Posterior cingulate gyrus (tissue), 11 donors: ENCODE measurements at regions not wholly inside any gene's neighbourhood (a gene's known extent, or its start where the extent isn't known, plus 50 kb on each side); places are given as distances from the start of the nearest gene placed in this dataset.

Experiments used
- DNase-seq, 10 donors: peaks; one replicate each; pipeline versions ENCODE4 v3.0.0 to v3.0.0-alpha.2; 2020 to 2021; ENCODE audit warnings: mixed read lengths in 3 of 10
- intact Hi-C: fragments of 100-400 bp; cut with DNase I; formaldehyde crosslinking; loops from one replicate; pipeline ENCODE4 v1.15.1; 2023

DNA sequence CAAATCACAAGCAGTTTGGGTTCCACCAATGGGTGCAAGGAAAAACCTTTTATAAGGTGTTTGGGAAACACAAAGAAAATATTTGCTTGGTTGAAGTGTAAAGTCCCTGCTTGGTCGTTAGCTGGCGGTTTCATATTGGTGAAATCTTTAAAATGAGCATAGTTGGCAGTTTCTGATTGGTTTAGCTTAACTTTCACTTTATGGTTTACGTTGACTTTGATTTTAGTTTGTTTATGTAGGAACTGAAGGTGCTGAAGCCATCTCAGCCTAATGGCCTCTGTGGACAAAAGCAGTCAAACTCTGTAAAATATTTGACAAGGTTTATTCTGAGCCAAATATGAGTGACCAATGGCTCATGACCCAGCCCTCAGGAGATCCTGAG, 76.6 kb upstream of the PPM1J start:
- DNase-seq = no peak

DNA sequence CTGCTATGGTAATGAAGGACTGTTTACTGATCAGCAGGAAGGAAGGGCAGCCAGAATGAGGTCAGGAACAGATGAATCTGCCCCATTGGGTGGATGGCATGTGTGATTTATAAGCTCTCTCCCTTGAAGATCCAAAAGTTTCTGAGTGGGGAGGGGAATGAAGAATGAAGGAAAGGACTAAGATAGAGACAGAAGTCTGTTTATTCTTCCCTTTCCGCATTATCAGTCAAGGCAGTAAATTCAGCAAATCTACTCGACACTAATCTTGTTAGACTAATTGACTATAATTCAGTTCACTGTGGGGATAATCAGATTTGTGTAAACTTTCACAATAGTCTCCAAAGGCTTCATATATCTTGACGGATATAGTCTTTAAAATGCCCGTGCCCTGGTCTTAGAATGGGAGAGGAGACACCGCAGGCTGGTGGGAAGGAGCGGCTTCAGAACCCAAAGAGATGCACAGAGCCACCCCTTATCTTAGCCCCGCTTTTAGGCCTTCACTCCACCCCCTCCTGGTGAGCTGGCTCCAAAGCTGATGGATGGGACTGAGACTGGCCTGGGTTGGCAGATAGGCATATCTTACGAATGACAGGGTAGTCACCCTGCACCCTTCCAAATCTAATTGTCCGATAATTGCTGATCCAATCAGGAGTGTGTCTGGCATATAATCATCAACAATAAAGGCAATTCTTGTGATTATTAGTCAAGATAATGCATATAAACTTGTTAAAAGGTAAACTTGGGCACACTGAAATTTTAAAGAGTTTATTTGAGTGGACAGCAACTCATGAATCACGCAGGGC, 76.0 kb upstream of the PPM1J start:
- intact Hi-C loops = no loop called here
- DNase-seq = no peak

More for the DNA sequence above, 76.6 kb upstream of the PPM1J start:
- intact Hi-C loops = no loop called here

DNA sequence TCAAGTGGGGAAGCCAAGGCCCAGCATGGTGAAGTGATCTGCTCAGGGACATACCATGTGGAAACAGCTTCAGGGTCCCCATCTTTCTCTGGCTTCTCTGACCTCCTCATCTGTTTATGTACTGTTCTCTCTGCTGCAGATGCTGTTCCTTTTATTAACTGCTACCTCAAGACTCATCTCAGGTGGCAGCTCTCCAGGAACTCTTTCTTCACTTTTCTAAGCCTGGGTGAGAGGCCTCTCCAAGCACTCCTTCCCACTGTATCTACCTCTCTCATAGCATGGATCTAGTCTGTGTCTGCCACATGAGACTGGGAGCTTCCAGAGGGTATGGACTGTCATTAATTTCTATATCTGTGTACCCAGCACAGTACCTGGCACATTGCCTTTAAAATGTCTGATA, 73.4 kb upstream of the PPM1J start:
- DNase-seq = no peak
- intact Hi-C loops = loop anchor here (5.0 kb wide), 1 partner anchor 46 kb away; no protein-coding TSS in a partner anchor

DNA sequence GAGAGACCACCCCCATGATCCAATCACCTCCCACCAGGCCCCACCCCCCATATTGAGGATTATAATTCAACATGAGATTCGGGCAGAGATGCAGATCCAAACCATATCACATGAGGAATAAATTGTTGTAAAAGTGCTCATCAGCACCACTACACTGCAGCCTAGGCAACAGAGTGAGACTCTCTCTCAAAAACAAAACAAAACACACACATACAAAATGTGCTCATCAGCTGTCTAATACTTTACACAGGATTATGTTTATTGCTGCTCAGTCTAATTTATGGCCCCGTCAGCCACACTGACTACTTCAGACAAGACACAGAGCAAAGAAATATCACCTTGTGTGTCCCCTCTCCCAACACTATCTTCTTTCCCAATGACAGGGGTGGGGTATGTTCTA, 72.9 kb upstream of the PPM1J start:
- intact Hi-C loops = loop anchor here (5.0 kb wide), 1 partner anchor 46 kb away; no protein-coding TSS in a partner anchor
- DNase-seq = no peak

DNA sequence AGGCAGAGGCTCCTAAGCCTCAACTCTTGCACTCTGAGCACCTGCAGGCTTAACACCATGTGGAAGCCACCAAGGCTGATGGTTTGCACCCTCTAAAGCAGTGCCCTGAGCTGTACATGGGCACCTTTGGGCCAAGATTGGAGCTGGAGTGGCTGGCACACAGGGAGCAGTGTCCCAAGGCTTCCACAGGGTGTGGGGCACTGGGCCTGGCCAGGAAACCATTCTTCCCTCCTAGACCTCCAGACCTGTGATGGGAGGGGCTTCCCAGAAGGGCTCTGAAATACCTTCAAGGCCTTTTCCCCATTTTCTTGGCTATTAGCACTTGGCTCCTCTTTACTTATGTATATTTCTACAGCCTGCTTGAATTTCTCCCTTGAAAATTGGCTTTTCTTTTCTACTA, 67.9 kb upstream of the PPM1J start:
- DNase-seq = no peak
- intact Hi-C loops = no loop called here

DNA sequence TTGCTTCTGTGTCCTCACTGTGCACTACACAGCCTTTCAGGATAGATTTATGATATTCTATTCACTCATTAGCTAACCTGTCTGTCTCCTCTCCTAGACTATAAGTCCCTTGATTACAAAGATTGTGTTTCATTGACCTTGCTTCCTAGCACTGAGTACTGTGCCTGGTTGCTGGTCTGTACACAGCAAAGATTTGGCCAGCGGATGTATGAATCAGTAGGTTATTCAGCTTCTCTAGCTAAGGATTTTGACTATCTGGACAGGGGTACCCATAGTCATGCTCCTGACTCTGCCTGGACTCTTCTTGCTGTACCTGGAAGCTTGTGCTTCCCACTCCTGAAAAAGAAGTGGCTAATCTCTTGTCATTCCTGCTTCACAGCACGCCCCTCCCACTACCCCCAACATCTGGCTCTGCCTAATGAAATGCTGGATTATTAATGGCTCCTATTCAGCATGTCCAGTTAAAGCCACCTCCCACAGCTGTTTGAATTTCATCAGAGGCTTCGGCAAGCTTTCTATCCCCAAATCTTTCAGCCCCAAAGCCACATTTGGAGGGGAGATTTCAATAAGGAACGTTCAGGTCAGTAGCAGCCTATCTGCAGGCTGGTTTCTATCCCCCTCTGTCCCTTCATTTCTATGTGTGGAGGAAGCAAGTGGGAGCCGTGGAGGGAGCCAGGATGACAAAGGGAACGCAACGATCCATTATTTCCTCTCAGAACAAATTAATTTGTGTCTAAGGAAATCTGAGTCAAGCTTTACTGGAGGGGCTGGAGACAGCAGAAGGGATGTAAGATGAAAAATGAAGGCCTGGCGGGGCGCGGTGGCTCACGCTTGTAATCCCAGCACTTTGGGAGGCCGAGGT, 64.8 kb upstream of the PPM1J start:
- intact Hi-C loops = no loop called here
- no peak for DNase-seq

DNA sequence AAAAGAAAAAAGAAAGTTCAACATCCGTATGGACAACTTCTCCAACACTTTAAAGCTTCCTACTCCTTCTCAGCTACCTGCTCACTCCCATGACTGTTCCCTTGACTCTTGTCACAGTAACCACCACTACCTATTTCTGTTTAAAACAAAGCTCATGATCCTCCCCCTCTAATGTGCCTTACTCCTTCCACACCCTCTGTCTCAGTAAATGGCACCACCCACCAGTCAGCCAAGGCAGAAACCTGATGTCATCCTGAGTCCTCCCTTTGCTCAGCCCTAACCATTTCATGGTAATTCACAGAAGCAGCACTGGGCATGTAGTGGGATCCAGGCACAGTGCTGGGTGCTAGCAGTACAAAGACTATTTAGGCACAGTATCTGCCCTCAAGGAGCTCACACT, 63.0 kb upstream of the PPM1J start:
- intact Hi-C loops = no loop called here
- DNase-seq = no peak

DNA sequence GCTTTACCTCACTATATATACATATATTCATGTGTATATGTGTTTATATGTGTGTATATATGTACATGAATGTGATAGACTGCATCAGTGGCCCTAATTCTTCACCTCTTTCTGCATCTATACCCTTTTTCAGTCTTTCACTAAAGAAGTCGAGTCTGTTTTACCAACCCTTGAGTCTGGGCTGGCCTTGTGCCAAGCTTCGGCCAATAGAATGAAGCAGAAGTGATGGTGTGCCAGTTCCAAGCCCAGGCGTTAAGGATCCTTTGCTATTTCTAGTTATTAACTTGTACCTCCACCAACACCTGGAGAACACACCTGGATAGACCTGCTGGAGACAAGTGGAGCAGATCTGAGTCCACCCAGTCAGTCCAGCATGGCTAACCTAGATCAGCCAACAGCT, 61.6 kb upstream of the PPM1J start:
- intact Hi-C loops = no loop called here
- no peak for DNase-seq

DNA sequence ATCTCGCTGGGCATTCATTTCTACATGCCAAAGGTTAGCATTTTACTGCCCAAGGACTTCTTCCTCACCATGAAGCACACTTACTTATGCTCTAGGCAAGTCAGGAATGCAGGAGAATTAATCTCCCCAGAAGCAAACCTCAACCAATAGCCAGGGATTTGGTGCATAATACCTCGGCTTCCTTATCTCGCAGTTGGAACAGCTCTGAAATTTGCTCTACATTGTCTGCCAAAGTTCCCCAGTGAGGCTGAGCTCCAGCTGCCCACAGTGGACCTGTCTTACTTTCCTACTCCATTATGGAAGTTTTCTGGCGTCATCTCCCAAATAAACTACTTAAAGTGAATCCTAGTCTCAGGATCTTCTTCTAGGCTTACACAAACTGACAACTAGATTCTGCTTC, 57.6 kb upstream of the PPM1J start:
- DNase-seq = no peak
- intact Hi-C loops = no loop called here

DNA sequence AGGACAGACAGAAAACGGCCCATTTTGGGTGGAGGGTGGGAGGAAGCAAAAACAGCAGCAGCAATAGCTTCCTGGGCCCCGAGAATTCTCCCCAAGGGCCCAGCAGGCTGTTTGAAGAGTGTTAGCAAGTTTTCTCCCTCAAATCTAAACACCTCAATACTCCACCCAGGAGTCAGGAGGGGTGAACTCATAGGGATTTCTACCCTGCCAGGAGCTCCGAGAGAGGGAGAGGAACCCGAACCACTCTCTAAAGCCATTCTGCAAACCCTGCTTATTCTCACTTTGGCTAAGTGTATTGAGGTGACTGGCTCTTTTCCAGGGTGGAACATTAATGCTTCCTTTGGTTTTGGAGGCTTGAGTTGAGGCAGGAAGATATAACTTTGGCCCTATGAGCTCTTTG, 55.6 kb upstream of the PPM1J start:
- intact Hi-C loops = no loop called here

DNA sequence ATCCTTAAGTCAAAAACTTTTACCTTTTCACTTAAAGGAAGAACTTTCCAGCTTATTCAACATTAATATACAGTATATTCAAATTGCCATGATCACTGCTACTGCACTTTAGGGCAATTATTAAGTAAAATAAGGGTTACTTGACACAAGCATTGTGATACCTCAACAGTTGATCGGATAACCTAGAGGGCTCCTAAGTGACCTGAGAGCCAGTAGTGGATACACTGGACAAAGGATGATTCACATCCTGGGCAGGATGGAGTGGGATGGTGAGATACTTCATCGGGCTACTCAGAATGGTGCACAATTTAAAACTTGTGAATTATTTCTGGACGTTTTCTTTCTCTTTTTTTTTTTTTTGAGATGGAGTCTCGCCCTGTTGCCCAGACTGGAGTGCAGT, 54.5 kb upstream of the PPM1J start:
- intact Hi-C loops = no loop called here
- DNase-seq = no peak

More for the DNA sequence above, 55.6 kb upstream of the PPM1J start:
- DNase-seq = no peak

DNA sequence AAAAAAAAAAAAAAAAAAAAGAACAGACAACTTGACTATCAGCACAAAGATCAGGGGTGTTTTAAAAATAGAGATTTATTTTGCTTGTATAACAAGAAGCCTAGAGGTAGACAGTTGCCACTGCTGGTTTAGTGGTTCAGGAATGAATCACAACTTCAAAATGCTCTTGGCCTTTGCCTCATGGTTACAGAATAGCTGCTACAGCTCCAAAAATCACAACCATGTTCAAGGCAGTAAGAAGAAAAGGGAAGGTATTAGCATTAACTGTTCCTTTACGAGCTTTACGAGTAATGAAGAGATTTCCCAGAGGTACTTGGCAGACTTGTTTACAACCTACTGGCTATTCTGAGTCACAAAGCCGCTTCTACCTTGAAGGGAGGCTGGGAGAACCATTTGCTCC, 52.5 kb upstream of the PPM1J start:
- DNase-seq = no peak

More for the DNA sequence above, 52.5 kb upstream of the PPM1J start:
- intact Hi-C loops = no loop called here
